Suprapubic skin (tissue), 4 donors: ENCODE measurements at regions not wholly inside any gene's neighbourhood (a gene's known extent, or its start where the extent isn't known, plus 50 kb on each side); places are given as distances from the start of the nearest gene placed in this dataset.

Experiments
- EP300 ChIP-seq: sonication (generic); formaldehyde crosslinking; IDR thresholded peaks from one replicate; pipeline ENCODE4 v1.6.1; 2017; ENCODE audit warnings: antibody characterized with exemption
- POLR2A ChIP-seq, 2 donors: fragments of 450-650 bp; IDR thresholded peaks; one replicate each; pipeline ENCODE4 v1.6.1; 2017; ENCODE audit warnings: antibody characterized with exemption in 2 of 2, mild to moderate bottlenecking in 2 of 2, moderate library complexity in 2 of 2
- POLR2AphosphoS5 ChIP-seq, 3 donors: sonication (generic); formaldehyde crosslinking; IDR thresholded peaks; one replicate each; pipeline ENCODE4 v1.6.1; 2017; ENCODE audit warnings: antibody characterized with exemption in 3 of 3
- TF ChIP-seq, protein P1 (sequence below), 2 donors: fragments of 200-600 bp in 1 of 2; fragments of 450-650 bp in 1 of 2; sonication (generic) in 1 of 2; IDR thresholded peaks; one replicate each; pipeline ENCODE4 v1.5.1; 2016 to 2019; ENCODE audit warnings: antibody characterized with exemption in 2 of 2, mild to moderate bottlenecking in 1 of 2, moderate library complexity in 1 of 2

DNA sequence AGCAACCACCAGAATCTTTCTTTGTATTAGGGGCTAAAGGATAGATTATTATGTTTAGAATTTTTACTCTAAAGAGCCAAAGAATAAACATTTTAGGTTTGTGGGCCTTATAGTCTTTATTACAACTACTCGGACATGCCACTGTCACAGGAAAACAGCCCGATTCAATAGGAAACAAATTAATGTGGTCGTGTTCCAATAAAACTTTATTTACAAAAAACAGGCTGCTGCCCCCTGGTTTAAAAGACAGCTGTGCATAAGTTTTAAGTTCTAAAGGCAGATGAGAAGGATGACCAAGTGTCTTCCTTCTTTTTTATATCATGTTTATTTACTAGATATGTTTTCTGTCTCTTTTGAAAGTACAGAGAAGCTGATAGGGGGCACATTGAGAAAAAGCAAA, 166.5 kb downstream of the HS3ST3A1 start:
- TF ChIP-seq POLR2A (IDR thresholded peaks at IDR 0.05) (no peak), EP300 (no peak), POLR2AphosphoS5 (IDR thresholded peaks at IDR 0.05) (no peak)
- TF ChIP-seq, protein P1, sequence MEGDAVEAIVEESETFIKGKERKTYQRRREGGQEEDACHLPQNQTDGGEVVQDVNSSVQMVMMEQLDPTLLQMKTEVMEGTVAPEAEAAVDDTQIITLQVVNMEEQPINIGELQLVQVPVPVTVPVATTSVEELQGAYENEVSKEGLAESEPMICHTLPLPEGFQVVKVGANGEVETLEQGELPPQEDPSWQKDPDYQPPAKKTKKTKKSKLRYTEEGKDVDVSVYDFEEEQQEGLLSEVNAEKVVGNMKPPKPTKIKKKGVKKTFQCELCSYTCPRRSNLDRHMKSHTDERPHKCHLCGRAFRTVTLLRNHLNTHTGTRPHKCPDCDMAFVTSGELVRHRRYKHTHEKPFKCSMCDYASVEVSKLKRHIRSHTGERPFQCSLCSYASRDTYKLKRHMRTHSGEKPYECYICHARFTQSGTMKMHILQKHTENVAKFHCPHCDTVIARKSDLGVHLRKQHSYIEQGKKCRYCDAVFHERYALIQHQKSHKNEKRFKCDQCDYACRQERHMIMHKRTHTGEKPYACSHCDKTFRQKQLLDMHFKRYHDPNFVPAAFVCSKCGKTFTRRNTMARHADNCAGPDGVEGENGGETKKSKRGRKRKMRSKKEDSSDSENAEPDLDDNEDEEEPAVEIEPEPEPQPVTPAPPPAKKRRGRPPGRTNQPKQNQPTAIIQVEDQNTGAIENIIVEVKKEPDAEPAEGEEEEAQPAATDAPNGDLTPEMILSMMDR (IDR thresholded peaks at IDR 0.05) = no peak
